GM12874 (cell line): ENCODE measurements at regions not wholly inside any gene's neighbourhood (a gene's known extent, or its start where the extent isn't known, plus 50 kb on each side); places are given as distances from the start of the nearest gene placed in this dataset.

Experiments
- TF ChIP-seq, protein P1 (sequence below): IDR thresholded peaks from 2 replicates; pipeline ENCODE4 v1.5.1; 2011; ENCODE audit warnings: low read depth, mild to moderate bottlenecking, control low read depth, low read length, moderate library complexity; ENCODE audit not compliant: insufficient read depth

- TF ChIP-seq, protein P1, sequence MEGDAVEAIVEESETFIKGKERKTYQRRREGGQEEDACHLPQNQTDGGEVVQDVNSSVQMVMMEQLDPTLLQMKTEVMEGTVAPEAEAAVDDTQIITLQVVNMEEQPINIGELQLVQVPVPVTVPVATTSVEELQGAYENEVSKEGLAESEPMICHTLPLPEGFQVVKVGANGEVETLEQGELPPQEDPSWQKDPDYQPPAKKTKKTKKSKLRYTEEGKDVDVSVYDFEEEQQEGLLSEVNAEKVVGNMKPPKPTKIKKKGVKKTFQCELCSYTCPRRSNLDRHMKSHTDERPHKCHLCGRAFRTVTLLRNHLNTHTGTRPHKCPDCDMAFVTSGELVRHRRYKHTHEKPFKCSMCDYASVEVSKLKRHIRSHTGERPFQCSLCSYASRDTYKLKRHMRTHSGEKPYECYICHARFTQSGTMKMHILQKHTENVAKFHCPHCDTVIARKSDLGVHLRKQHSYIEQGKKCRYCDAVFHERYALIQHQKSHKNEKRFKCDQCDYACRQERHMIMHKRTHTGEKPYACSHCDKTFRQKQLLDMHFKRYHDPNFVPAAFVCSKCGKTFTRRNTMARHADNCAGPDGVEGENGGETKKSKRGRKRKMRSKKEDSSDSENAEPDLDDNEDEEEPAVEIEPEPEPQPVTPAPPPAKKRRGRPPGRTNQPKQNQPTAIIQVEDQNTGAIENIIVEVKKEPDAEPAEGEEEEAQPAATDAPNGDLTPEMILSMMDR, result no peak
Measured at GRCh38 chr4:52372269-52372668, 286.8 kb downstream of the USP46 start.

- TF ChIP-seq, protein P1, result no peak
Measured at GRCh38 chr4:52372747-52373146, 286.4 kb downstream of the USP46 start.

DNA sequence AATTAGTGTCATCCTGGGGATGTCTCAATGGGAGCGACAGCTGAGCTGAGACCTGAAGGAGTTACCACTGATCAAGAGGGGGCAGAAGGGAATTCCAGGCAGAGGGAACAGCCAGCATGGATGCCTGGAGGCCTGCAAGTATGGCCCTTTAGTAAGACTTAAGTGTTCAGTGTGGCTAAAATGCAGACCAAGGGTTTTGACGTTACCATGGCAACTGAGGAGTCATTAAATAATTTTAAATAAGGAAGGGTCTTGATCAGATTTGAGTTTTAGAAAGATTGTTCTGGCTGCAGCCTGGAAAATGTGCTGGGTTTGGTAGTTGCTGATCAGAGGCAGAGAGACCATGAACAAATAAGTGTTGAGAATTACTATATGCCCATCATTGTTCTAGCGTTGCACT lies 285.5 kb downstream of the USP46 start:
- TF ChIP-seq, protein P1, result no peak

- TF ChIP-seq, protein P1, result no peak
Measured at GRCh38 chr4:52374877-52375276, 284.2 kb downstream of the USP46 start.

GRCh38 chr4:52376132-52376704 lies 282.9 kb downstream of the USP46 start:
- TF ChIP-seq, protein P1, result peak; percentile 21; the same call in 1 of the 2 replicates

DNA sequence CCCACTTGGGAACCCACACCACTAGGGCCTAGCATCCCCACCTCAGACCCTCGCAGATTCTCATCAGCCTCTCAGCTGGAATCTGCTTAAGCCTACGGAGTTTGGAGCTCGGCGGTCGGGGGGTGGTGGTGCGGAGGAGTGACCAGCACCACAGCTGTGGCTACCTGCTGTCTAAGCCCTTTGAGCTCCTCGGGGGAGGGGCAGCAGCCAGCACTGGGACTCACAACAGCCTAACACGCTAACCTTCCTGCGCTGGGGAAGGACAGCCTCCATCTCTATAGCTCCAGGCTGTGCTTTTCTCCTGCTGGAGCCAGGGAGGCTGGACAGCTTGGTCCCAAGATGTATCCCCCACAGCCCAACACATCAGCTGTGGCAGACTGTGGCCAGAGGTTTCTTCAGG lies 281.5 kb downstream of the USP46 start:
- TF ChIP-seq, protein P1, result no peak

GRCh38 chr4:52407545-52407944 lies 251.6 kb downstream of the USP46 start:
- TF ChIP-seq, protein P1, result no peak
